GM12892 (cell line): ENCODE measurements at regions not wholly inside any gene's neighbourhood (a gene's known extent, or its start where the extent isn't known, plus 50 kb on each side); places are given as distances from the start of the nearest gene placed in this dataset.

Source experiments
- POLR2AphosphoS5 ChIP-seq: IDR thresholded peaks from 2 replicates; pipeline ENCODE4 v1.6.1; 2011; ENCODE audit warnings: low read depth, low read length, control low read depth
- TAF1 ChIP-seq: IDR thresholded peaks from 2 replicates; pipeline ENCODE4 v1.6.1; 2011; ENCODE audit warnings: low read depth, mild to moderate bottlenecking, control low read depth, low read length, borderline replicate concordance

GRCh38 chr1:4269330-4269729 lies 369.3 kb upstream of the C1orf174 start:
- TF ChIP-seq TAF1 (no peak), POLR2AphosphoS5 (no peak)
